DOHH2 (cell line): ENCODE measurements at regions not wholly inside any gene's neighbourhood (a gene's known extent, or its start where the extent isn't known, plus 50 kb on each side); places are given as distances from the start of the nearest gene placed in this dataset.

Experiments used
- CTCF ChIP-seq: fragments of 200-600 bp; sonication (generic); IDR thresholded peaks from one replicate; pipeline ENCODE4 v1.5.1; 2014; ENCODE audit warnings: antibody characterized with exemption, mild to moderate bottlenecking, low read depth, low read length; ENCODE audit not compliant: poor library complexity, severe bottlenecking
- EZH2phosphoT487 ChIP-seq: fragments of 200-600 bp; sonication (generic); IDR thresholded peaks from 2 replicates; pipeline ENCODE4 v1.6.1; 2017; ENCODE audit warnings: borderline replicate concordance, mild to moderate bottlenecking, antibody characterized with exemption, low read length, moderate library complexity, mixed read lengths

- TF ChIP-seq CTCF: no peak
- TF ChIP-seq EZH2phosphoT487: no peak
Measured at GRCh38 chr7:93756890-93757289, 133.7 kb downstream of the TFPI2 start.
